ENCODE measurements at regions not wholly inside any gene's neighbourhood (a gene's known extent, or its start where the extent isn't known, plus 50 kb on each side); places are given as distances from the start of the nearest gene placed in this dataset.
"Not testable (repeated sequence)": the region's sequence is repeated elsewhere in the genome, so short reads cannot be mapped to it uniquely, and the experiment has no call there.

GRCh38 chr18:6525604-6526003 is 110.9 kb upstream of the L3MBTL4 start:
- DNase-seq = no peak

- DNase-seq = no peak
Observed at GRCh38 chr18:6537475-6537874, 122.8 kb upstream of the L3MBTL4 start.

DNA sequence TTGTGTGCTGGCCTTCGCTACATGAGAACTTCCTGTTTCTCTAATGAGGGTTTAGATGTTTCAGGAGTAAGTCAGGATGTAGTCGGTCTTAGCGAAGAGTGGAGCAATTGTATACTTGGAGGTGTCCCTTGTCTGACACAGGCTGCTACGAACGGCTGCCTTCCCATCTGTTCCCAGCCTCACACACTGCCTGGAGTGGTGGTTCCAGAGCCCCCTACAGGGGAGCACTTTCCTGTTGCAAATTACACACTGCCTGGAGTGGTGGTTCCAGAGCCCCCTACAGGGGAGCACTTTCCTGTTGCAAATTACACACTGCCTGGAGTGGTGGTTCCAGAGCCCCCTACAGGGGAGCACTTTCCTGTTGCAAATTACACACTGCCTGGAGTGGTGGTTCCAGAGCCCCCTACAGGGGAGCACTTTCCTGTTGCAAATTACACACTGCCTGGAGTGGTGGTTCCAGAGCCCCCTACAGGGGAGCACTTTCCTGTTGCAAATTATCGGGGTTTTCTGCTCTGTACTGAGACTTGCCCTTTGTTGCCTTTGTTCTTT is 126.5 kb upstream of the L3MBTL4 start:
- DNase-seq = not testable (repeated sequence)

- DNase-seq = no peak
Observed at GRCh38 chr18:6542296-6542695, 127.6 kb upstream of the L3MBTL4 start.

- DNase-seq = no peak
Observed at GRCh38 chr18:6543330-6543908, 128.7 kb upstream of the L3MBTL4 start.

DNA sequence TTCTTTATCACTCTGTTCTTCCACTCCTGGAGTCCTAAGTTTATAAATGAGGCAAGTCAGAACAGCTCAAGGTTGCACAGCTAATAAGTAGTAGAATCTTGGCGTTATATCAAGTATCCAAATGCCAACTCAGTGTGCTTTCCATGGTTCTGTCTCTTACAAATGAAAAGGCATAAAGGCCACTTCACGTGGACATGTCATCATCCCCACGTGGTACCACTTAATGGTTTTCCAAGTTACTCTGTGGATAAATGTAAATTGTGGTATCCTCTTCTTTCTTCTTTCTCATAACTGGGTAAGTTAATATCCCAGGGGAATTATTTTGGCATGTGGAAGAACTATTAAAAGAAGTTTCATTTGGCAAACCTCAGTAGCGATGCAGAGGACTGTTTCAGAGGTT is 131.5 kb upstream of the L3MBTL4 start:
- no peak for DNase-seq

DNA sequence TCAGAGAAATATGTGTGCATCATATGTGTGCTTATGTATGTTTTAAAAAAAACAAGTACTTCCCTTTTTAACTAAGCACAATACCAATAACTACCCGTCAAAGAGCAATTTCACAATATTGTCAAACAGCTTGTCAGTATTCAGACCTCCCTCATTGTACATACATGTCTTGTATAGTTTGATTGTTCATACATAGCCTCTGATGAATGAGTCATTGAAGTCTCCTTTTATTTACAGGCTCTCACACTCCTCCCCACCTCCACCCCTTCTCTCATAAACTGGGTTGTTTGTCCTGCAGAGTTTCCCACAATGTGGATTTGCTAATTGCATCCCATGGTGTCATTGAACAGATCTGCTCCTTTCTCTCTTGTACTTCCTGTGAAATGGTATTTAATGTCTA is 132.8 kb upstream of the L3MBTL4 start:
- DNase-seq = no peak

GRCh38 chr18:6553234-6553900 is 138.7 kb upstream of the L3MBTL4 start:
- no peak for DNase-seq

GRCh38 chr18:6557057-6557769 is 142.5 kb upstream of the L3MBTL4 start:
- DNase-seq = no peak

GRCh38 chr18:6557770-6558248 is 143.1 kb upstream of the L3MBTL4 start:
- no peak for DNase-seq

GRCh38 chr18:6558446-6559156 is 143.9 kb upstream of the L3MBTL4 start:
- DNase-seq = no peak

- no peak for DNase-seq
Observed at GRCh38 chr18:6559296-6559695, 144.6 kb upstream of the L3MBTL4 start.

- no peak for DNase-seq
Observed at GRCh38 chr18:6561016-6561415, 146.3 kb upstream of the L3MBTL4 start.

DNA sequence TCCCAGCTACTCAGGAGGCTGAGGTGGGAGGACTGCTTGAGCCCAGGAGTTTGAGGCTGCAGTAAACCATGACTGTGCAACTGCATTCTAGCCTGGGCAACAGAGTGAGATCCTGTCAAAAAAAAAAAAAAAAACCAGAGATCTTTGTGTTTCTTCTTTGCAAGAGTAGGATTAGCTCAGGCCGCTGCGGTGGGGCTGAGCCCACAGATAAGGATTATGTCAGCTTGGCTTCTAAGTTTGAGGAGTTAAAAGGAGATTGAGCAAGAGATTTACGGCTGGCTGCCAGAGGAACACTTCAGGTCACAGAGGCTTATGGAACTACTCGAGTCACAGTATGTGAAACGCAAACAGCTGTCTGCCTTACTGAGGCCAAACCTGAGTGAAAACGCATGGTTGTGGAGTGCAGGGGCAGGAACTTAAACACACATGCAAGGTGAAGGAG is 146.7 kb upstream of the L3MBTL4 start:
- peak; percentile 75 for DNase-seq

DNA sequence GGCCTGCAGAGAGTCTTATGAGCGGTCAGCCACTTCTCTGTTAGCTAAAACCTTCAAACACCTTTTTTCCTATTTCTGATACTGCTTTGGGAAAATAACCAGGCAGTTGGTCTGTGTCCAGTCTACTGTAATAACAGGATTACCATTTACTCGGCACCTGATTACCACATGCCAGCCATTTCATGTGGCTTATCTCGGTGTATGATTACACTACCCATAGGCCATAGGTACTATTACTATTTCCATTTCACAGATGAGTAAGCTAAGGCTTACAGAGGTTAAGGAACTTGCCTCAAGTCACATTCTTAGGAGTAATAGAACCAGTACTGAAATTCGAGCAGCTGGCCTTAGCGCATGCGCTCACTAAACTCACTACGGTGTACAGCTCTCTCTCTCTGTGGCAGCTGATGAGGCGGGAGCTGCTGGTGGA is 147.2 kb upstream of the L3MBTL4 start:
- DNase-seq = no peak

- no peak for DNase-seq
Observed at GRCh38 chr18:6563896-6564295, 149.2 kb upstream of the L3MBTL4 start.

DNA sequence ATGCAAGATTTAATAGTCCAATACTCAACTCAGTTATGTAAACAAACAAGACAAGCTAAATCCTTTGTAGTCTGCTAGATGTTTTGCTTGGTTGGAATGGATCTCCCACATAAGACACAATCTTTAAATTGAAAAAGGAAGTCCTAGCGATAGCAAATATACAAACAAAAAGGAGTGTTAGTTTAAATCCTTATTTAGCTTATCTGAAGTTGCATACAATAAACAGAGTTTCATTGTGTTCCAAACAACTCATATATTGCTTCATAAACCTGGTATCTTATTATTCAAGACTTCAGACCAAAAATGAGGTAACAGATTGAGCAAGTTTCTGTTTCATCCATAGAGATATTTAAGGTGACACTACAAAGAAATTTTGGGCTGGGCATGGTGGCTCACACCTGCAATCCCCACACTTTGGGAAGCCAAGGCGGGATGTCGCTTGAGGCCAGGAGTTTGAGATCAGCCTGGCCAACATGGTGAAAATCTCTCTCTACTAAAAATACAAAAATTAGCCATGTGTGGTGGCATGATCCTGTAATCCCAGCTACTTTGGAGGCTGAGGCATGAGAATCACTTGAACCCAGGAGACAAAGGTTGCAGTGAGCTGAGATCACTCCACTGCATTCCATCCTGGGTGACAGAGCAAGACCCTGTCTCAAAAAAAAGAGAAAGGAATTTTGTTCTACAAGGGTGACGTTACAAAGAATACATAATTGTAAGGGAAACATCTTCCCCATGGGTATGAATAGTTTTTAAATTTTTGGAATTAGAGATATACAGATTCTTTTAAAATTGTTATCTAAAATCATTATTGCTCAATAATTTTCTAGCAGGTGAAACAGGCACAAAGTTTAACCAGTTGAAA is 150.5 kb upstream of the L3MBTL4 start:
- DNase-seq = no peak

- no peak for DNase-seq
Observed at GRCh38 chr18:6565815-6566081, 151.0 kb upstream of the L3MBTL4 start.

- no peak for DNase-seq
Observed at GRCh38 chr18:6566338-6566911, 151.7 kb upstream of the L3MBTL4 start.

GRCh38 chr18:6569813-6570212 is 155.1 kb upstream of the L3MBTL4 start:
- DNase-seq = no peak

Data from muscle of arm (tissue), 1 donor.